Left kidney (tissue), 1 donor: ENCODE measurements at regions not wholly inside any gene's neighbourhood (a gene's known extent, or its start where the extent isn't known, plus 50 kb on each side); places are given as distances from the start of the nearest gene placed in this dataset.

Source experiments
- DNase-seq: peaks from one replicate; pipeline ENCODE4 v3.0.0-alpha.2; 2013

DNA sequence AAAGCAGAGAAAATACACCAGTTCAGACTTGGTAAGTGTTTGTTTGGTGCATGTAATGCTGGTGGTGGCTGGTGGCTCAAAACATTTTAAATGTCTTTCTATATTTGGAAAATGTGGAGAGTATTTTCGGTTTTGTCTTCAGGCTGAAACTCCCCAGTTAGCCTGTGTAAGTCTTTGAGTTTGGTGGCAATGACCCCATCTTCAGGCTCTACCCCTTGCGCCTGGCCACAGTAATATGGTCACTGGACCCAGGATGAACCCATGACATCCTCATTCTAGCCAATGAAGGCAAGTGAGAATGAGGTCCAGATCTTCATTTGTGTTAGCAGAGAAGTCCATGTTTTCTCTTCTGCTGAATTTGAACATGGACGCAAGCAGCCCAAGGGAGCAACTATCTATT, 422.6 kb downstream of the BRINP1 start:
- DNase-seq: no peak

DNA sequence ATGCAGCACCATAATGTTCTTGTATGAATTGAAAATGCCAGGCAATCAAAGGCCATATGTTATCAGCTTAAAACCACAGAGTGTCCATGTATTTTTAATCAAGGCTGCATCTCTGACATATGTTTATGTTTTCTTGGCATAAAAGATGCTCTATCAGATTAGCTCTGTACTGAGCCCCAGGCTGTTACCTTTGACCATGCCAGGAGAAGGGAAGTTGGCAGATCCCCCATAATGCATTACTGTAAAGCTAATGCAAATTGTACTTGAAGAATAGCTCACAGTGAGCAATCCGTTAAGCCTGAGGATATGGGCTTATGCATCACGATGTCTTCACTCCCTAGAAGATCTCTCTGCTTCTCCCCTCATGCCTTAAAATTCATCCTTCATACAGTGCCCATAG, 414.4 kb downstream of the BRINP1 start:
- DNase-seq: no peak

DNA sequence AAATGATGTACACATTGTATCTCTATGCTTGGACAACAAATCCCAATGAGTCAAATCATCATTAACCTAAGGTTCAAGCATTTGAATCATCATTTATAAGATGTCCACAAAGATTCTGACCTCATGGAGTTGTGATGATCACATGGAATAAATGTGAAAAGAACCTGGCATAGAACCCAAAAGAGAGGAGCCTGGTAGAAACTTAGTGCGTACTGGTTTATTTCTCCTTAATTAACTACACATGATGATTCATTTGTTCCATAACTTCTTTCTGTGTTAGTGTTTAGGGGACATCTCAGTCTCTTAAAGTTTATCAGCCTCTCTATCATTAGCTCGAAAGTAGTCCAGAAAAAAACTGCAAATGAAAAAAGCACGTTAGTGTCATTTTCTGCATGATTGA, 411.6 kb downstream of the BRINP1 start:
- no peak for DNase-seq

DNA sequence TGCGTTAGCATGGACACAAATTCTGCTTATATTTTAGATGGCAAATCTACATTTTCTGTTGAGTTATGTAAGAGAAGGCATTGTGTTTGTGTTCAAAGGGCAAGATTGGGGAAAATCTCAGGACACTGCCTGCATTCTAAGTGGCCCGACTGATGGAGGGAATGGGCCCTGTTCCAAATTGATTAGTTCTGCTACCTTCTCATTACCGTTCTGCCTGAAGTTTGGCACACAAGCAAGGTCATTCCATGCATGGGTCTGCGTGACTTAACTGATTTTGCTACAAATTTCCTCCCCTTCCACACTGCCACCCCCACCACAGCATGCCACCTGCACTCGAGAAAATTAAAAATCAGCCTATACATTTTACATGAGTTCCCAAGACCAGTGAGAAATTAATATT, 409.9 kb downstream of the BRINP1 start:
- DNase-seq: no peak

DNA sequence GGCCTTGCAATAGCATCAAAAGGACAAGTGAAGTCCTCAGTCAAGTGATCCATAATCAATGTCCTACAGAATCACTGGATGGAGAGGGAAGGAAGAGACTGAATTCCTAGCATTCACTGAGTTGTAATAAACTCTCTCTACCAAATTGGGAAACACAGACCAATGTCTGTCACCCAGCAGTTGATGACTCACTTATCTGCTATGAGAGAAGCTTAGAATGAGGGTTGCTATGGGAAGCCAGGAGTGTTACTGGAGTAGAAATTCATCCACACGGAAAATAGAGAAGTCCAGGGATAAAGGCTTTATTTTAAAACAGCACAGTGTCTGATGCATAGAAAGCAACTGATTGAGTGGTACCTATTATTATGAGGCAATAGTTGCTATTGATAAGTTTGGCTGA, 407.4 kb downstream of the BRINP1 start:
- no peak for DNase-seq

DNA sequence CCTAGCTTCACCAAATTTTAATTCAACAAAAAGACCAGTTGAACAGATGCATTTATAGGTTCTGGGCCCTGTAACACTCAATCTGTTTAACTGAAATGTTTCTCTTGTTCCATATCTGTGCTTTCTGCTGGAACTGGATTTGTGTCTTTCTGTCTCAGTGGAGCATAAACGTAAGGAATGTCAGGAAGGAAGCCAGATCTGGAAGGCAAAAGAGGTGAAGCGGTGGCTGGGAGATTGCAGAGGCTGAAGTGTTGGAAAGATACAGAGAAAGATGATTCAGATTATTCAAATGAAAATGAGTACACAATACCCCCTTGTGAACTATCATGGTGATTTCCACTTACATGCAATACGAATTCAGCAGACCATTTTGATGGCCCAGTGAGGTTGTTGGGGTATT, 406.8 kb downstream of the BRINP1 start:
- no peak for DNase-seq

DNA sequence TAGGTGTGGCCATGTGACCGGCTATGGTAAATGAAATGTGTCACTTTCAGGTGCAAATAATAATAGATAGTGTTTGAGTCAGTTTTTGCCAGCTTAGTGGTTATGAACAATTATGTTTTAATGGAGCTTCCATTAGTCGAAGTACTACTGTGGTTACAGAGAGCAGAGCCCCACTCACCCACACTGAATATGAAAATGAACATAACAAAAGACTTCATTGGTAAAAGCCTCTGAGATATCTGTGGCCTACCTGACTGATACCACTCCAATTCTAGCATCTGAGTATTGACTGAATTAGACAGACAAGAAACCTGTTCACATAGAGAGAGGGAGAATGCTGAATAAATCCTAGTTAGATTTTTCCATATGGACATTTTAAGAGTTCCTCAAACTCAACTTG, 405.6 kb downstream of the BRINP1 start:
- no peak for DNase-seq

DNA sequence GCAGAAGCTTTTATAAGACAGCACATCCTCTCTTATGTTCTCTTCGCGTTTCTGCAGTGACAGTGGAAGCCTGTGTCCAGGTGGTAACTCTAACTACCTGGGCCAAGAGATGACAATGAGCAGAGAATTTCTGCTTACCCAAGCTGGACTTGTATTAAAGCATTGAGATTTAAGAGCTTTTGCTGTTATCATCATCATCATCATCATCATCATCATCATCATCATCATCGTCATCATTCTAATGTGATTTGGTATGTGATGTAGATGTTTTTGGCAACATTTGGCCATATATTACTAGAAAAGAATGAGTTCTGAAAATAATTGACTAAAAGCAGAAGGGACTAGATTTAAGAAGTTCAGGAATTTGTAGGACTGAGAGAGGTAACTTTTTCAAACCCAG, 401.3 kb downstream of the BRINP1 start:
- DNase-seq: no peak

DNA sequence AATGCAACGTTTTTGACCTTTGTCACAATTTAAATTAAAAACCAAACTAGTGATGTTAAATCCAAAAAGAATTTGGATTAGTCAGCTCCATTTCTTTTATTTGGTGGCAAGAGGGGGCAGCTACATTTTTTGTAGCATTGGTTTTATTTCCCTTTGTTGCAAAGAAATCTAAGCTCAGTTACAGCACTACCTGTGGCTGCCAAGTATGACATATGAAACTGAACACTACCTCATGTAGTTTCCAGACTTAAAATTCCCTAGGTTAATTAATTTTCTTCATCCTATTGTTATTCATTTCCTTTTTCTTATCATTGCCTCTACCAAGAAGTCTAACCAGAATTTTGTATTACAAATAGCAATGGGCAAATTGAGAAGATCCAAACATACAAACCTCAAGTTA, 393.5 kb downstream of the BRINP1 start:
- no peak for DNase-seq

DNA sequence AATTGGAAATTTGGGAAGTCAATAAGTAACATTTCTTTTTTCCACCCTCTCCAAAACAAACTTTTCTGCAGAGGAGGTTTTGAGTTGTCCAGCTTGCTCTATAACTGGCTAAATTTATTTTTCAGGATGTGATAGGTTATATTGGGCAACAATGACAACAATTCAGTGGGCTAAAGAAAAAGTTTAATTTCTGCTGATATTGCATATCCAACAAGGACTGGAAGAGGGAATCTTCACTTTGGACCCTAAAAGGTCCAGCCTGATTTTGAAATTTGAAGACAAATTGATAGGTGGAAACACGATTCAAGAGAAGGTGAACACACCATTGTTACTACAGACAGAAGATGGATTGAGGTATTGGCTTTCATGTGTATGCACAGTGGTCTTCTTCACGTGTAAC, 393.1 kb downstream of the BRINP1 start:
- no peak for DNase-seq

DNA sequence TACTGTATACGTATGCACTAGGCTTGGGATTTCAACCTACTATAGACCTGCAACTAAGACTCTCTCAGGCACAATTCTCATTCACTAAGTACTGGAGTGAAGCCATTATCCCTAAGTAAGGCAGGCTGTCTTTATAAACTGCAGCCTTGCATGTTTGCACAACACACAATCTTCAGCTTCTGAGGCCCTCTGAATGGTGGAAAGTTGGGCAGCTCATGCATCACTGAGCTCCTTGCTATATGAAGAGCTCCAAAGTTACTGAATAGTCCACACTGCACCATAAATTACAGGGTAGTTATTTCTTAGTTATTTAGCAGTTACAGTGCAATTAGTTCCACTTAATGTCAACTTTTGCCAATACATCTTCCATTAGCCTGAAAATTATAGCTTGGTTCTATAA, 384.6 kb downstream of the BRINP1 start:
- DNase-seq: no peak

DNA sequence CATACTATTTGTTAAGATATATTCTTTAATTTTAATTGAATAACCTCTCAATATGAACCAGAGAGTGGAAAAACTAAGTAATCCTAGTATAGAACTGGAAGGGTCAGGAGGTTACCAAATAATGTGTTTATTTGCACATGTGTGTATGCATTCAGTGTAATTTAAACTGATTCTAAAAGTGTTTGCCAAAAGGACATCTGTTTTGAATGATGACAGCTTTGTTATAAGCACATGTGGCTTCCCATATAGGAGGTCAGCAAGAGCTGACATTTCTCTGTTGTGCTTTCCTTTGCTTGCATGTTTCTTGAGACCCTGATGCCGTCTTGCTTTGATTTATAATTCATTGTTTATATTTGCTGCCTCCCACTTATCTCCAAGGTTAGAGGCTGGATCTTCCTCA, 383.4 kb downstream of the BRINP1 start:
- no peak for DNase-seq

DNA sequence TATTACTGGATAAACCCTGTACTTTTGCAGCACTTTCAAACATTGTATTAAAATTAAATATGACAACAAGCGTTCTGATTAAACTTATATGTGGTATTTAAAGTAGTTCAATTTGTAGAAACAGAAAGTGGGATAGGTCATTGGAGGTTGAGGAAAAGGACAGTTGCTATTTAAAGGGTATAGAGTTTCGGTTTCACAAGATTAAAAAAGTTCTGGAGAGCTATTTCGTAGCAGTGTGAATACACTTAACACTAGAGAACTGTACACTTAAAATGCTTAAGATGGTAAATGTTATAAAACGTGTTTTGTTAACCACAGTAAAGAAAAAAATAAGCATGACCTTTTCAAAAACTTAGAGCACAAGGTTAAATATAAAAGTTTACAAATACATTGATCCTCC, 382.1 kb downstream of the BRINP1 start:
- no peak for DNase-seq

DNA sequence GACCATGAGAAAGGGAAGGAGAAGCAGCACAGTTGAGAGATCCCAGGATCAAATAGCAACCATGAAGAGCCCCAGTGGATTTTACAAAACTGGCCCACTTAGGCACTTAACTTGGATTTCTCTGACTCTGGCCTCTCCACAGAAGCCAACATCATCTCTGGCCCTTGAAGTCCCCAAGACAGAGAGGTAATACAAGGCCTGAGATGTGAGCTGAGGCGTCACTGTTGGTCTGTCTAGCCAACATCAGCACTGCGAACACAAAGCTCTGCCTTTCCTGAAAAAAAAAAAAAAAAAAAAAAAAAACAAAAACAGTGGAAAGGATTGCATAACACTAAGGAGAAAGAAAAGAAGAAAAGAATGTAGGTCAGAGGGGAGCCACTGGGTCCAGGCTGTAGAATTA, 378.3 kb downstream of the BRINP1 start:
- no peak for DNase-seq

DNA sequence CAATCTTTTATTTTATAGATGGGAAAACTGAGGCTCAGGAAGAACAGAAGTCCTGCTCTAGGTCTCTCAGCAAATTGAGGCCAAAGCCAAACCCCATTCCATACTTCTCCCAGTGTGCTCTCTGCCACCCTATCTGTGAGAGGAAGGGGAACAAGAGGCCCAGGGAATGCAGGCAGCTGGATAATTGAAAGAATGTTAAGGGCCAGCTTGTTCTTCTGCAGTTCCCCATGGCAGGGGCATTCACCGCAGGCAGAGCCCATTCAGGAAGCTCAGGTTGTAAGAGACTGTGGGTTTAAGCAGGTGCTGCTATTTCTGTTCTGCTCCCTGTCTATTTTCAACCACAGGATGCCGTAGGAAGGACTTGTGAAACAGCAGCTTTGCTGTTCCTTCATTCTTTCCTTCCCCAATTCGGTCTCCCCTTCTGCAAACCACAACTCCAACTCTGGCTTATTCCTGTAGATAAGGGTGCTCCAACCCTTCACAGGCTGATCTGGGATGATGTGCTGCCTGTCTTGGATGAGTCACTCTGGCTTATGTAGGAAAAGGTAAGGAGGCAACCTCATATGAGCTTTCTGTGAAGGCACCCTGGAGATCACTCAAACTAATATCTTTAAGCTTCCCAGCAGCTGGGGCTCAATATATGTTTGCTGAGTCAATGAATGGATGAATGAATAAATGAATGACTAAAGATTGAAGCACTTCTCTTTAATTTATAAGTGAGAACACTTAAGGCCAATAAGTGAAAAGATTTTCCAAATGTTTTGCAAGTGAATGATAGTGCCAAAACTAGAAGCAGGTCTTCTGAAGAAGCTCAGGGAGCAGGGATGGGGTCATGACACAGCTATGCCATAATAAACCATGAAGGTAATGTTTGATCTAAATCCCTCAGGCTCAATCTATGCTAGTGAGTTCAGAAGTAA, 377.6 kb downstream of the BRINP1 start:
- DNase-seq: no peak

DNA sequence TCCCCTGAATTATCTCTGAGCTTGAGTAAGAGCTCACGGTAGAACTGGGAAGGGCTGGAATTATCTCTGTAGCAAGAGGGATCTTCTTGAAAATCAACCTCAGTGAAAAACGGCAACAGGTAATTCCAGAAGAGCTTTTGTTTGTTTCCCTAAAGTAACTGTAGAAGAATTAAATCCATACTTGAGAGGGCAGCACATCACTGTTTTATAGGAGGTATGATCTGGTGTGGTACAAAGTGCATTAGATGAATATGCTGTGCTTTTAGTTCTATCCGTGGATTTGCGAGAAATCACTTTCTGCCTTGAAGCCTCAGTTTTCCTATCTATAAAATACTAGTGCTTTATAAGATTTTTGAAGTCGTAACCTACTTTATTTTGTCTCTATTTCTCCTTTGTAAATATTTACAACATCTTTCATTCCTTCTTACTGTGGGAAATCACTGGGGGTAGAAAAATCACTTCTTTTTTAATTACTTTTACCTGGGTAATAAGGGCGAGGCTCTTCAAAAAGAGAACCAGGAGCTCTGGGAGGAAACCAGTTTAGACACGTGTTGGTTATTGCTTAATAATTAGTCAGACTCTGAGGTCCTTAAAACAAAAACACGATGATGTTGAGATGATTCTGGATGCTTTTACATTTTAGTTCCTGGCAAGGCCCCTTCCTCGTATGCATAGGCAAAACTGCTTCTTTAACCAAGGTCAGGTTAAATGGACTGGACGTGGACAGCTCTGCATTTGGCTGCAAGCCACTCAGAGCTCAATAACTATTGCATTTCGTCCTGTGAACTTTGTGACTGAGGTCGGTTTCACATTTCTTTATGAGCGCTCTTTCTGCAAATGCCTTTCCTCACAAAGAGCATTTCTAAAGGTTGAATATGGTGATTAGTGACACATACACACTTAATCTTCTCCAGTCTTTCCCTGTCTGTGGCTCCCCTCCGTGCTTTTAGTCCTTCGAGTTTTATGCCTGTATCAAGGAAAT, 376.1 kb downstream of the BRINP1 start:
- no peak for DNase-seq

DNA sequence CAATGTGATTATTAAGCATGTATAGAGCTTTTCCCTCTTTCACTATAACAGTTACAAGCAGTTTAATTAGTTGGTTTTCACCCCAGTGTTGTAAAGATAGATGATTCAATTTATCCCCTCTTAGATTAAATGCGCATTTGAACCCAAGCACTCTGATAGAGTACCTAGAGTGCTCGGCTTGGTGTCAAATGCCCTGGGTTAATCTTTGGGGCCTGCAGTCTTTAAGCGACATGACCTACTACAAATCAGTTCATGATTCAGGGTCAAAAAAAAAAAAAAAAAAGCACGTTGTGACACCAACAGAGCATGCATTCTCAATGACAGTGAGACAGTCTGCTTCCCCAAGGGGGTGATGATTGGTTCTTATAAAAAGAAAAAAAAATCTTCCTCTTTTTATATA, 375.3 kb downstream of the BRINP1 start:
- DNase-seq: no peak

DNA sequence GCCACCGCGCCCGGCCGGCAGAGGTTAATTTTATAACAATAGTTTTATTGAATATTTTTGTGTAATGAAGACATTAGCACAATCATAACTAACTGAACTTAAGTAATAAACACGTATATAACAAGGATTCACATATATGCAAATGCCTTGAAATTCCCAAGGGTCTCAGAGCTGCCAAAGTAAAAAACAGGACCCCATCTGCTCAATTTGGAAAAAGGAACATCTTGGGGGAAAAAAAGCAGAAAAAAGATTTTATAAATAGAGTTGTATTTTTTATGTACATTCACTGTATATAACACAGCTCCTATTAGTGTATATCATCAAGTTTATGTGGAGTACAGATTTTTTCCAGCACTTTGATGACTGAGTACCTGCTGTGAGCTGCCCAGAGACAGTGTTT, 366.7 kb downstream of the BRINP1 start:
- no peak for DNase-seq

DNA sequence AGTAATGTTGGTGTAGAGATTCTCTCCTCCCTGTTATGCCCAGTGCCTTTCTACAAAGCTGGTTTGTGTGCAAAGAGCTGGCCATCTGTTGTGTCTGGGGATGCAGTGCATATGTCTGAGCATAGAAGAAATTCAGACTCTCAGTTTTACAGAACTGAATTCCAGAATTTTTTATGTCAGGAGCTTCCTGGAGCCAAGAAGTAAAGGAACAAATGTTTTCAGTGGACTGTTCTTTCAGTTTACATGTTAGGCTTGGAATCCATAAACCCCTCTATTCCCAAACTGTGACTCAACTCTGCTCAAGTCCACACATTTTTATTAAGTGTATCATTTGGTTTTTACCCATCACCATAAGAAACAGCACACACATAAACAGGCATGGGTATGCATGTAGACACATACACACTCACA, 366.0 kb downstream of the BRINP1 start:
- no peak for DNase-seq

DNA sequence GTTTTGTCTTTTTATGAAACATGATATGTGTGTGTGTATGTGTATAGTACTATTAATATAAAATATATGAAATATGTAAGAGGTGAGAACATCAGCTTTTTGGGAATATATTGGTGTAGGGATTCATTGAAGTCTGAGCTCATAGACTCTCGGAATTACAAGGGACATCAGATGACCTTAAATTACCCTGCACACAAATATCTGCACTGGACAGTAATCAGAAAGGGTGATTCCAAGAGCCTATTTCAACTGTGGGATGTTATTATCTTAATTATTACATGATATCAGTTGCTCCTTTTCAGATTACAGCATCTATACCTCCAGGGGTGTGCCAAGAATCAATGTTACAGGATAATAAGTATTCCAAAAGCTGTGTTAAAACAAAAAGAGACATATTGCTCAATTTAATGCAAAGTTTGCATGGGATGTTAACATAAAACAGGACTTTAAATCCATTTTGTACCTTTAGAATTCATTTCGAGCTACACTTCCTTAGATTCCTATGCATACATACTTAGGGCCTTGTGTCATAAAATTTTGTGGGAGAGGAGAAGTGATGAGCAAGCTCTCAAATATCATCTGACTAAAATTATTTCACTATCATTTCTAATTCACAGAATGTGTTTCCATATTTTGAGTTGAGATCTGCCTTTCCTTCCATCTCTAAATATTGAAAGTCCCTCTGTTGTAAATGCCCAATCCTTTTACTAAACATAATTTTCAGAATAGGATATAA, 365.2 kb downstream of the BRINP1 start:
- DNase-seq: no peak

DNA sequence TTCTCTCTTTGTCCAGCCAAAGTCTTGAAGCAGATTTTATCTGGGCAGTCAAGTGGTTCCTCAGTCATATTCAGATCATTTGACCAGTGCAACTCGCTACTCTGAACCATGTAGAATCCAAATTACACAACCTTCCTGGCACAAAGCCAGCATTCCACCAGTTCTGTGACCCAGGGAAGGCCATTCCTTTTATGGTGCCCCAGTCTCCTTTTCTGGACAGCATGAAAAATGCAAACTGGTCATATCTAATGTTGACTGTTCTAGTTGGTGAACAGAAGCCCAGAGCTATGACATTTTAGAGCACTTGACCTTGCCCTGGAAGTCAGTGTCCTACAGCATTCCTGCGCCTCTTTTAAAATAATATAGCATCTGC, 364.6 kb downstream of the BRINP1 start:
- DNase-seq: peak; percentile 83

DNA sequence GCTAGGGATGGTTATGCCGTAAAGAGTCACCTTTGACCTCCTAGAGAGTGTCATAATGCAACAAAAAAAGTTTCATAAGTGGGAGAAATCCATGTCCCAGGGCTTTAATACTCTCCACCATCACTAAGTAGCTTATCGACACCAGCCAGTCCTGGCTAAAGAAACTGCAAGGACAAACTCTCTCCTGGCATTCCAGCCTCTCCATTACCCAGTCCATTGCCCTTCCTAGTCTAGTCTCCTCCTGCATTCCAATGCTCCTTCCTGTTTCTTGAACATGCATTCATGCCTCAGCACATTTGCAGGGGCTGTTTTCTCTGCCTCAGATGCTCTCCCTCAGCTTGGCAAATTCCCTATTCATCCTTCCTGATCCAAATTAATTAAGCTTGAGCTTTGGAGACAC, 364.1 kb downstream of the BRINP1 start:
- no peak for DNase-seq

DNA sequence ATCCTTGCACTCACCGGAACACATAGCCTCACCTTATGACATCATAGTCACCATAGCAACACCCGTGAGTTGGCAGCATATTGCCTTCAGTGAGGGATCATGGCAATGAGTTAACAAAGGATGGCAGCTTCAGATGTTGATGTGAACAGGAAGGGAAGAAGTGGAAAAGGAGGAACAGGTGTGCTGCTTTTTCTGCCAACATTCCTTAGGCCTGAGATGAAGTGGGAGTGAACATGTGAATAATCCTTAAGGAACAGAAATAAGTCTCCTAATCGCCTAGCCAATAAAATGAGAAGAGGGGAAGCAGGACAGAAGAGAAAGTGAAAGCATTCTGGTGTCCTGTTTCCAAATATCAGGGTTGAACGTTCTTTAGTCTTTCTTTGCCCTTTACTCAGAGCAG, 360.0 kb downstream of the BRINP1 start:
- no peak for DNase-seq
